Suppressor macrophage (primary cell): ENCODE measurements at regions not wholly inside any gene's neighbourhood (a gene's known extent, or its start where the extent isn't known, plus 50 kb on each side); places are given as distances from the start of the nearest gene placed in this dataset.

ENCODE experiments used
- DNase-seq, 4 experiments: peaks; one replicate each; pipeline ENCODE4 v3.0.0-alpha.2; 2020 to 2022

GRCh38 chr6:139939189-139939979 is 564.9 kb upstream of the CITED2 start:
- DNase-seq: no peak

- no peak for DNase-seq
These were observed 558.2 kb upstream of the CITED2 start for GRCh38 chr6:139932671-139933070.

GRCh38 chr6:139931747-139932146 is 557.3 kb upstream of the CITED2 start:
- DNase-seq: no peak

- no peak for DNase-seq
These were observed 553.4 kb upstream of the CITED2 start for GRCh38 chr6:139927742-139928305.

GRCh38 chr6:139927236-139927635 is 552.8 kb upstream of the CITED2 start:
- DNase-seq: peak in 3 of 4 experiments; percentile 34 to 57 (median 49)

- DNase-seq: no peak
These were observed 552.3 kb upstream of the CITED2 start for GRCh38 chr6:139926711-139927110.

- DNase-seq: no peak
These were observed 551.6 kb upstream of the CITED2 start for GRCh38 chr6:139925894-139926641.

GRCh38 chr6:139923964-139924475 is 549.6 kb upstream of the CITED2 start:
- no peak for DNase-seq

- DNase-seq: no peak
These were observed 547.8 kb upstream of the CITED2 start for GRCh38 chr6:139922236-139922635.

- no peak for DNase-seq
These were observed 546.3 kb upstream of the CITED2 start for GRCh38 chr6:139920776-139921100.

GRCh38 chr6:139920027-139920775 is 545.8 kb upstream of the CITED2 start:
- peak; percentile 37 to 74 (median 60) for DNase-seq

GRCh38 chr6:139919107-139920026 is 544.9 kb upstream of the CITED2 start:
- peak in 2 of 4 experiments; percentile 59 to 61 for DNase-seq

GRCh38 chr6:139917951-139918630 is 543.6 kb upstream of the CITED2 start:
- DNase-seq: no peak

- DNase-seq: no peak
These were observed 540.5 kb upstream of the CITED2 start for GRCh38 chr6:139914910-139915309.

GRCh38 chr6:139912735-139913400 is 538.4 kb upstream of the CITED2 start:
- DNase-seq: no peak

GRCh38 chr6:139909992-139910391 is 535.5 kb upstream of the CITED2 start:
- DNase-seq: no peak

GRCh38 chr6:139905404-139906052 is 531.1 kb upstream of the CITED2 start:
- DNase-seq: no peak

- DNase-seq: peak in 1 of 4 experiments; percentile 7
These were observed 530.1 kb upstream of the CITED2 start for GRCh38 chr6:139904568-139904967.

- DNase-seq: no peak
These were observed 529.7 kb upstream of the CITED2 start for GRCh38 chr6:139904158-139904533.
